ENCODE measurements at regions not wholly inside any gene's neighbourhood (a gene's known extent, or its start where the extent isn't known, plus 50 kb on each side); places are given as distances from the start of the nearest gene placed in this dataset.

GRCh38 chr1:187924252-187924651 is 1095.5 kb downstream of the PLA2G4A start:
- H2AFZ ChIP-seq (ENCODE audit: low read depth, low read length), result no peak overlapping the region
- H3K9me3 ChIP-seq (ENCODE audit: insufficient read depth, low read length), result no peaks in the 10 kb centered on the region

GRCh38 chr1:187928288-187928687 is 1099.5 kb downstream of the PLA2G4A start:
- H3K4me3 ChIP-seq (ENCODE audit: low read length), result no peak overlapping the region
- H3K9me3 ChIP-seq (ENCODE audit: insufficient read depth, low read length), result no peaks in the 10 kb centered on the region
- no peaks in the 10 kb centered on the region for H4K20me1 ChIP-seq (ENCODE audit: insufficient read depth, low read length)
- H3K27me3 ChIP-seq (ENCODE audit: low read depth, low read length), result no peaks in the 10 kb centered on the region
- H3K27ac ChIP-seq (ENCODE audit: low read length), result no peak overlapping the region
- peak overlapping the region; percentile 45 for H3K4me2 ChIP-seq (ENCODE audit: low read length)
- TF ChIP-seq CTCF (IDR thresholded peaks at IDR 0.05; ENCODE audit: low read depth, low read length) (peak; percentile 95), EZH2phosphoT487 (IDR thresholded peaks at IDR 0.05; ENCODE audit: low read depth) (no peak)
- no peaks in the 10 kb centered on the region for H3K36me3 ChIP-seq (replicated peaks; ENCODE audit: low read depth, low read length)
- H3K9ac ChIP-seq (ENCODE audit: low read length), result no peak overlapping the region
- no peaks in the 10 kb centered on the region for H3K79me2 ChIP-seq (ENCODE audit: low read length)
- no peak overlapping the region for H2AFZ ChIP-seq (ENCODE audit: low read depth, low read length)
- H3K4me1 ChIP-seq (ENCODE audit: low read length), result 0 out of 2 replicates have a peak, but pooled peaks cover 7% of the 10 kb centered on the region

More at GRCh38 chr1:187924252-187924651, 1095.5 kb downstream of the PLA2G4A start:
- no peaks in the 10 kb centered on the region for H4K20me1 ChIP-seq (ENCODE audit: insufficient read depth, low read length)
- no peak overlapping the region for H3K4me3 ChIP-seq (ENCODE audit: low read length)
- H3K36me3 ChIP-seq (replicated peaks; ENCODE audit: low read depth, low read length), result no peaks in the 10 kb centered on the region
- no peak overlapping the region for H3K9ac ChIP-seq (ENCODE audit: low read length)
- H3K4me2 ChIP-seq (ENCODE audit: low read length), result no peak overlapping the region
- H3K27me3 ChIP-seq (ENCODE audit: low read depth, low read length), result no peaks in the 10 kb centered on the region
- no peak overlapping the region for H3K27ac ChIP-seq (ENCODE audit: low read length)
- H3K79me2 ChIP-seq (ENCODE audit: low read length), result no peaks in the 10 kb centered on the region
- TF ChIP-seq EZH2phosphoT487 (IDR thresholded peaks at IDR 0.05; ENCODE audit: low read depth), result no peak
- no peak for TF ChIP-seq CTCF (IDR thresholded peaks at IDR 0.05; ENCODE audit: low read depth, low read length)
- 0 out of 2 replicates have a peak, but pooled peaks cover 7% of the 10 kb centered on the region for H3K4me1 ChIP-seq (ENCODE audit: low read length)

GRCh38 chr1:187928696-187929095 is 1099.9 kb downstream of the PLA2G4A start:
- no peak overlapping the region for H3K4me3 ChIP-seq (ENCODE audit: low read length)
- no peaks in the 10 kb centered on the region for H3K27me3 ChIP-seq (ENCODE audit: low read depth, low read length)
- TF ChIP-seq CTCF (IDR thresholded peaks at IDR 0.05; ENCODE audit: low read depth, low read length), result no peak
- no peak for TF ChIP-seq EZH2phosphoT487 (IDR thresholded peaks at IDR 0.05; ENCODE audit: low read depth)
- no peak overlapping the region for H3K9ac ChIP-seq (ENCODE audit: low read length)
- H3K9me3 ChIP-seq (ENCODE audit: insufficient read depth, low read length), result 0 out of 2 replicates have a peak, but pooled peaks cover under 1% of the 10 kb centered on the region
- H3K79me2 ChIP-seq (ENCODE audit: low read length), result no peaks in the 10 kb centered on the region
- no peak overlapping the region for H3K27ac ChIP-seq (ENCODE audit: low read length)
- H2AFZ ChIP-seq (ENCODE audit: low read depth, low read length), result 0 out of 2 replicates have a peak overlapping the region, but pooled peaks have one; percentile 8
- H3K36me3 ChIP-seq (replicated peaks; ENCODE audit: low read depth, low read length), result no peaks in the 10 kb centered on the region
- H3K4me2 ChIP-seq (ENCODE audit: low read length), result no peak overlapping the region
- H3K4me1 ChIP-seq (ENCODE audit: low read length), result 0 out of 2 replicates have a peak, but pooled peaks cover 7% of the 10 kb centered on the region
- H4K20me1 ChIP-seq (ENCODE audit: insufficient read depth, low read length), result no peaks in the 10 kb centered on the region

GRCh38 chr1:187931776-187932175 is 1103.0 kb downstream of the PLA2G4A start:
- H4K20me1 ChIP-seq (ENCODE audit: insufficient read depth, low read length), result no peaks in the 10 kb centered on the region
- H2AFZ ChIP-seq (ENCODE audit: low read depth, low read length), result no peak overlapping the region
- H3K27ac ChIP-seq (ENCODE audit: low read length), result no peak overlapping the region
- H3K4me3 ChIP-seq (ENCODE audit: low read length), result no peak overlapping the region
- H3K27me3 ChIP-seq (ENCODE audit: low read depth, low read length), result no peaks in the 10 kb centered on the region
- no peak overlapping the region for H3K9ac ChIP-seq (ENCODE audit: low read length)
- peaks cover 14% of the 10 kb centered on the region; the same call in 1 of the 2 replicates for H3K9me3 ChIP-seq (ENCODE audit: insufficient read depth, low read length)
- no peak overlapping the region for H3K4me2 ChIP-seq (ENCODE audit: low read length)
- no peaks in the 10 kb centered on the region for H3K79me2 ChIP-seq (ENCODE audit: low read length)
- TF ChIP-seq CTCF (IDR thresholded peaks at IDR 0.05; ENCODE audit: low read depth, low read length) (no peak), EZH2phosphoT487 (IDR thresholded peaks at IDR 0.05; ENCODE audit: low read depth) (no peak)
- H3K36me3 ChIP-seq (replicated peaks; ENCODE audit: low read depth, low read length), result peaks cover 19% of the 10 kb centered on the region
- H3K4me1 ChIP-seq (ENCODE audit: low read length), result peaks cover 19% of the 10 kb centered on the region

All from OCI-LY3 (cell line).